ENCODE measurements at regions not wholly inside any gene's neighbourhood (a gene's known extent, or its start where the extent isn't known, plus 50 kb on each side); places are given as distances from the start of the nearest gene placed in this dataset.

- H3K4me1 ChIP-seq, result no peaks in the 10 kb centered on the region
- no peak for TF ChIP-seq CTCF (IDR thresholded peaks at IDR 0.05)
- H3K4me2 ChIP-seq (ENCODE audit: low read length), result no peak overlapping the region
- no peaks in the 10 kb centered on the region for H3K36me3 ChIP-seq (ENCODE audit: control insufficient read depth, insufficient read depth, low read length)
- H3K79me2 ChIP-seq, result no peaks in the 10 kb centered on the region
- no peaks in the 10 kb centered on the region for H3K9me3 ChIP-seq (ENCODE audit: control insufficient read depth, low read length)
- no peak overlapping the region for H3K4me3 ChIP-seq (ENCODE audit: low read depth, low read length)
- H3K9ac ChIP-seq, result no peak overlapping the region
- H2AFZ ChIP-seq, result no peak overlapping the region
- H3K27ac ChIP-seq, result no peak overlapping the region
- H3K27me3 ChIP-seq (ENCODE audit: control insufficient read depth, insufficient read depth, low read length), result no peaks in the 10 kb centered on the region
Observed at GRCh38 chr6:121912905-121913304, 477.5 kb downstream of the GJA1 start.

- H3K4me3 ChIP-seq (ENCODE audit: low read depth, low read length), result no peak overlapping the region
- no peak overlapping the region for H3K4me2 ChIP-seq (ENCODE audit: low read length)
- no peaks in the 10 kb centered on the region for H3K79me2 ChIP-seq
- no peak overlapping the region for H3K27ac ChIP-seq
- H2AFZ ChIP-seq, result no peak overlapping the region
- H3K4me1 ChIP-seq, result no peaks in the 10 kb centered on the region
- no peaks in the 10 kb centered on the region for H3K36me3 ChIP-seq (ENCODE audit: control insufficient read depth, insufficient read depth, low read length)
- TF ChIP-seq CTCF (IDR thresholded peaks at IDR 0.05), result no peak
- no peak overlapping the region for H3K9ac ChIP-seq
- H3K27me3 ChIP-seq (ENCODE audit: control insufficient read depth, insufficient read depth, low read length), result no peaks in the 10 kb centered on the region
- no peaks in the 10 kb centered on the region for H3K9me3 ChIP-seq (ENCODE audit: control insufficient read depth, low read length)
Observed at GRCh38 chr6:121917263-121917829, 481.9 kb downstream of the GJA1 start.

- Histone ChIP-seq H3K27ac (no peak overlapping the region), H3K79me2 (no peaks in the 10 kb centered on the region), H3K36me3 (ENCODE audit: control insufficient read depth, insufficient read depth, low read length) (no peaks in the 10 kb centered on the region), H3K4me3 (ENCODE audit: low read depth, low read length) (no peak overlapping the region), H2AFZ (no peak overlapping the region), H3K9ac (no peak overlapping the region), H3K4me1 (no peaks in the 10 kb centered on the region), H3K27me3 (ENCODE audit: control insufficient read depth, insufficient read depth, low read length) (no peaks in the 10 kb centered on the region), H3K4me2 (ENCODE audit: low read length) (no peak overlapping the region), H3K9me3 (ENCODE audit: control insufficient read depth, low read length) (no peaks in the 10 kb centered on the region)
- TF ChIP-seq CTCF (IDR thresholded peaks at IDR 0.05), result no peak
Observed at GRCh38 chr6:121917834-121918559, 481.5 kb upstream of the HSF2 start.

GRCh38 chr6:121920616-121921015, 478.8 kb upstream of the HSF2 start:
- no peaks in the 10 kb centered on the region for H3K4me1 ChIP-seq
- no peaks in the 10 kb centered on the region for H3K36me3 ChIP-seq (ENCODE audit: control insufficient read depth, insufficient read depth, low read length)
- no peaks in the 10 kb centered on the region for H3K9me3 ChIP-seq (ENCODE audit: control insufficient read depth, low read length)
- no peaks in the 10 kb centered on the region for H3K79me2 ChIP-seq
- no peak for TF ChIP-seq CTCF (IDR thresholded peaks at IDR 0.05)
- no peak overlapping the region for H3K4me3 ChIP-seq (ENCODE audit: low read depth, low read length)
- H3K27me3 ChIP-seq (ENCODE audit: control insufficient read depth, insufficient read depth, low read length), result no peaks in the 10 kb centered on the region
- H2AFZ ChIP-seq, result no peak overlapping the region
- no peak overlapping the region for H3K9ac ChIP-seq
- no peak overlapping the region for H3K27ac ChIP-seq
- no peak overlapping the region for H3K4me2 ChIP-seq (ENCODE audit: low read length)

- no peak for TF ChIP-seq CTCF (IDR thresholded peaks at IDR 0.05)
- Histone ChIP-seq H3K4me1 (no peaks in the 10 kb centered on the region), H3K79me2 (no peaks in the 10 kb centered on the region), H3K27ac (no peak overlapping the region), H3K27me3 (ENCODE audit: control insufficient read depth, insufficient read depth, low read length) (no peaks in the 10 kb centered on the region), H2AFZ (no peak overlapping the region), H3K4me2 (ENCODE audit: low read length) (no peak overlapping the region), H3K9me3 (ENCODE audit: control insufficient read depth, low read length) (no peaks in the 10 kb centered on the region), H3K4me3 (ENCODE audit: low read depth, low read length) (no peak overlapping the region), H3K9ac (no peak overlapping the region), H3K36me3 (ENCODE audit: control insufficient read depth, insufficient read depth, low read length) (no peaks in the 10 kb centered on the region)
Observed at GRCh38 chr6:121925024-121925423, 474.4 kb upstream of the HSF2 start.

All from parathyroid adenoma (tissue), 2 donors.